LNCAP (cell line): ENCODE measurements at regions not wholly inside any gene's neighbourhood (a gene's known extent, or its start where the extent isn't known, plus 50 kb on each side); places are given as distances from the start of the nearest gene placed in this dataset.
A peak's percentile ranks its signal among the peaks of the same experiment; 100 is the strongest.

Source experiments
- CTCF ChIP-seq: fragments of 450-650 bp; IDR thresholded peaks from 2 replicates; pipeline ENCODE4 v1.5.1; 2017; ENCODE audit warnings: mild to moderate bottlenecking

DNA sequence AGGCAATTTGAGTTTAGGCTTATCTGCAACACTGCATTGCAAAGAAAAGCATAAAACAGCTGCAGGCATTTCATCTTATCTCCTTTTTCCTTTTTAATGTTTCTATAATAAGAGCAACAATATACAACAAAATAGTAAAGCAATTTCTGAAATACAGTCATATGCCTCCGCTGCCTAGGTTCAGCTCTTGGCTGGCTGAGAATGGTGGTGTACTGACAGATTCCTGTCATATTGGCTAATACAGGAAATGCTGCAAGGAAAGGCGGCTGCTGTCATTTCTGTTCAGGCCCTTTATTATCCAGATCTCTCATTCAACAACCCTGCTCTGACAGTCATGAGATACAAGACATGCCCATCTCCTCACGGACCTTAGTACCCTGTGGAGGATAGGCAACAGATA, 677.0 kb downstream of the TAF11L14 start:
- no peak for TF ChIP-seq CTCF

DNA sequence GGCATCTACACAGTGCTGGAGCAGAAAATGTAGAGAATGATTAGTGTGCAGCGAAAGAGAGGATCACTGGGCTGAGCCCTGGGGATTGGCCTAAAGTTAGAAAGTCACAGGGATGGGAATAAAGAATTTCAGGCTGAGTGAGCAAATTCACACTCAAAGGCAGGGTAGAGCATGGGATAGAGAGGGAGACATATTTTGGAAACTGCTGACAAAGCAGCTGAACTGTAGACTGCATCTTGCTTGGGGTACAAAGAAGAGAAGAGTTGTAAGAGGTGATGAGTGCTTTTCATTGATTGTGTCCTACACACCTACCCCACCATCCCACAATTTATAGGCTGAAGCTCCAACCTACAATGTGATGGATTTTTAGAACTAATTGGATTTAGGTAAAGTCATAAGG, 677.8 kb downstream of the TAF11L14 start:
- TF ChIP-seq CTCF, result no peak

DNA sequence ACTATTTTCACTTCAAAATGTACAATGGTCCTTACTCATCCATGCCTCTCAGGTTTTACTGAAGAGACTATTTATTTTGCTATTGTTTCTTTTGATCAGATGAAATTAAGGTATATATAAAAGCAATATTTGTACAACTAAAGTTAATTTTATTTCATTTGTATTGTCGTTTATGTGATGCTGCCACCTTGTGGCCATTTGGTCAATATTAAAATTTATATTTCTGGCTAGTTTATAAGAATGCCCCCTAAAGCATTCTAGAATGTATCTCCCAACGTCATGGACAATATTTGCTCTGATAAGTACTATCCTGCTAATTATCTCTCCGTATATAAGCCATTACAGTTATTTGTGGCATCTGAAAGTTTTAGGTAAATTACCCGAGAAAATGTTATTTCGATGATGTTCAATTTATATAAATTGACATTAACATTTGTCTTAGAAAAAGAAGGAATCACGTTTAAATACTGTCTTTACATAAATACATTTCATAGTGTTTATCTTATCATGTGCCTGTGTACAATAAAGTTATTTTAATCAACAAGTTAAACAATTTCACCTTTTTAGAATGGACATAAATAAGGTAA, 680.0 kb downstream of the TAF11L14 start:
- TF ChIP-seq CTCF, result peak; percentile 67

DNA sequence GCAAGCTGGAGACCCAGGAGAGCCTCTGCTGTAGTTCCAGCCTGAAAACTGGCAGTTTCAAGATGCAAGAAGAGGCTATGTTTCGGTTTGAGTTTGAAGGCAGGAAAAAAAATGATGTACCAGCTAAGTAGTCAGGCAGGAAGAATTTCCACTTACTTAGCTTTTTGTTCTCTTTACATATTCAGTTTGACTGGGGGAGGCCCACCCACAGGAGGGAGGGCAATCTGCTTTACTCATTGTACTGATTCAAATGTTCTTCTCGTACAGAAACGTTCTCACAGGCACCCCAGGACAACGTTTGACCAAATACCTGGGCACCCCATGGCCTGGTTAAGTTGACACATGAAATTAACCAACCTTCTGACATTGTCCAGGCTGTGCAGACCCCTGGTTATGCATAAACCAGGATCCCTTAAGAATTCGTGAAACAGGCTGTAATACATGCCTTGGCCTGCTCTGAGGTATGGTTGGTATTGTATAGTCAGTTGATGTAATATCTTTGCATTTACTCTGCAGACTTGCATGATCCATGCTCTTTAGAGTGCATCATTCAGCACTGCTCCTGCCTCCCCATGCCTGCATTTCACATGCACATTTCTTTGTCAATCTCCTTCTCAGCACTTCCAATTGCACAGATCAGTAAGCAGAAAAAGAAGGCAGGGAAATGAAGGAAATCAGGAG, 687.1 kb downstream of the TAF11L14 start:
- no peak for TF ChIP-seq CTCF

- no peak for TF ChIP-seq CTCF
Measured at GRCh38 chr5:18323891-18324290, 689.6 kb downstream of the TAF11L14 start.

DNA sequence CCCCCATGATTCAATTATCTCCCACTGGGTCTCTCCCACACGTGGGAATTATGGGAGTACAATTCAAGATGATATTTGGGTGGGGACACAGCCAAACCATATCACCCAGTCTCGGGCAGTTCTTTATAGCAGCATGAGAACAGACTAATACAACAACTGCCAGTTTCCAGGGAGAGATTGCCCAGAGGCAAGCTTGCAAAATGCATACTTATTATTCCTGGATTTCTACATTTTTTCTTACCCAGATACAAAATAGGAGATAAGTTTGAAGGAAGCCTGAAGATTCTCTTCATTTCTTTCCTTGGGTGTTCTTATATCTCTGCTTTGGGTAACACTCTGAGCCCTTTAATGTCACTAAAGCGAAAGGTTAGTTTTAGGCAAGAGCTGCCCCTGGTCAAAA, 691.2 kb downstream of the TAF11L14 start:
- no peak for TF ChIP-seq CTCF

DNA sequence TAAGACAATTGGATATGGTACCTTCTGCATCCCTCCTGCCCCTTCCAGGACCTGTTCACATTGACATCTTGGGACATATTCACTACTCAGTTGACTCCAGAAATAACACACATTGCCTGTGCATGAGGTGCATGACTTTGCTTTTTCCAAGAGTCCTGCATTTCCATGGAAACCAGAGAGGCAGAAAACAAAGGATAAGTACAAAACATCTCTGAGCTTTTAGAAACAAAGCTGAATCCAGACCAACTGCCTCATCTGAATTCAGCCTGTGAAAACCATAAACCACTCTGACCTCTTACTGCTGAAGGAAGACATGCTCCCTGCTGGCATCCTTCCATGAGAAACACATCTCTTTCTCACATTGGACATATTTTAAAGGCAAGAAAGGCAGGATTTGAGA, 695.1 kb downstream of the TAF11L14 start:
- TF ChIP-seq CTCF, result no peak

- no peak for TF ChIP-seq CTCF
Measured at GRCh38 chr5:18333841-18334240, 699.6 kb downstream of the TAF11L14 start.
